22Rv1 (cell line): ENCODE measurements at regions not wholly inside any gene's neighbourhood (a gene's known extent, or its start where the extent isn't known, plus 50 kb on each side); places are given as distances from the start of the nearest gene placed in this dataset.
"Not testable (repeated sequence)": the region's sequence is repeated elsewhere in the genome, so short reads cannot be mapped to it uniquely, and the experiment has no call there.

ENCODE experiments used
- H3K27ac ChIP-seq: fragments of 450-650 bp; 2 replicates; pipeline ENCODE4 v1.5.1; 2017
- ZFX ChIP-seq: fragments of 450-650 bp; IDR thresholded peaks from 2 replicates; pipeline ENCODE4 v1.6.1; 2017; ENCODE audit warnings: antibody characterized with exemption, borderline replicate concordance
- TF ChIP-seq, protein P1 (sequence below): fragments of 450-650 bp; IDR thresholded peaks from 2 replicates; pipeline ENCODE4 v1.5.1; 2017; ENCODE audit warnings: mild to moderate bottlenecking

DNA sequence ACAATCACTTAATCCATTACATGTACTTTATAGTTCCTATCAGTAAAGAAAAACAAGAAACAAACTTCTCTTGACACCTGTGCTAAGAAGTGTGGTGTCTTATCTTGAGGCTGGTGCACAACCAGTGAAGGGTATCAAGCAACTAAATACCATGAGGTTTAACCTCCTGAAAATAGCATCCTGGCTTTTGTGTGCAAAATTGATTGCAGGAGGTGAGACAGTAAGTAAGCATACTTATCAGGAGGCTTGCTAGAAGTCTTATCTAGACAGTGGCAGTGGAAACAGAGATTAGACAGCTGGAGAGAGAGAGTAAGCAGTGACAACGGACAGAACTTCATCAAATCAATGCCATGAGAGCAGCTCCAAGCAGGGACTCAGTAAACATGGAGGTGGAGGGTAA is 730.3 kb downstream of the DNAH5 start:
- TF ChIP-seq ZFX: no peak
- TF ChIP-seq, protein P1, sequence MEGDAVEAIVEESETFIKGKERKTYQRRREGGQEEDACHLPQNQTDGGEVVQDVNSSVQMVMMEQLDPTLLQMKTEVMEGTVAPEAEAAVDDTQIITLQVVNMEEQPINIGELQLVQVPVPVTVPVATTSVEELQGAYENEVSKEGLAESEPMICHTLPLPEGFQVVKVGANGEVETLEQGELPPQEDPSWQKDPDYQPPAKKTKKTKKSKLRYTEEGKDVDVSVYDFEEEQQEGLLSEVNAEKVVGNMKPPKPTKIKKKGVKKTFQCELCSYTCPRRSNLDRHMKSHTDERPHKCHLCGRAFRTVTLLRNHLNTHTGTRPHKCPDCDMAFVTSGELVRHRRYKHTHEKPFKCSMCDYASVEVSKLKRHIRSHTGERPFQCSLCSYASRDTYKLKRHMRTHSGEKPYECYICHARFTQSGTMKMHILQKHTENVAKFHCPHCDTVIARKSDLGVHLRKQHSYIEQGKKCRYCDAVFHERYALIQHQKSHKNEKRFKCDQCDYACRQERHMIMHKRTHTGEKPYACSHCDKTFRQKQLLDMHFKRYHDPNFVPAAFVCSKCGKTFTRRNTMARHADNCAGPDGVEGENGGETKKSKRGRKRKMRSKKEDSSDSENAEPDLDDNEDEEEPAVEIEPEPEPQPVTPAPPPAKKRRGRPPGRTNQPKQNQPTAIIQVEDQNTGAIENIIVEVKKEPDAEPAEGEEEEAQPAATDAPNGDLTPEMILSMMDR: no peak
- no peak overlapping the region for H3K27ac ChIP-seq

DNA sequence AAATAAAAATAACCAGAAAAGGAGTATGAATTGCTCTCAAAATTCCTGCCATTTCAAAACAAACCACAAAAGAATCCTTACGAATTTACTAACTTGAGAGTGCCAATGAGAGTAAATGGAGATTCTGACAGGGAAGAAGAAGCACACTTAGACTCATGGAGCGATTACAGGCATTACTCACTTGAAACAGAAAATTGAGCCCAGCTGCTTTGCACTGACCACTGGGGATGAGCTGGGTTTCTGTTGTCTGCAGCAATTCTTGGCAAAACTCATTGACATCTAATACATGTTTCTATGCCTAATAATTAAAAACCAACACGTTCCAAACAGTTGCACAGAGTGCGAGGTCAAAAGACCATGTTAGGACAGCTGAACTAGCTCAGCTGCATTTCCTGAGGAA is 731.6 kb downstream of the DNAH5 start:
- TF ChIP-seq, protein P1: no peak
- TF ChIP-seq ZFX: no peak
- H3K27ac ChIP-seq: no peak overlapping the region

DNA sequence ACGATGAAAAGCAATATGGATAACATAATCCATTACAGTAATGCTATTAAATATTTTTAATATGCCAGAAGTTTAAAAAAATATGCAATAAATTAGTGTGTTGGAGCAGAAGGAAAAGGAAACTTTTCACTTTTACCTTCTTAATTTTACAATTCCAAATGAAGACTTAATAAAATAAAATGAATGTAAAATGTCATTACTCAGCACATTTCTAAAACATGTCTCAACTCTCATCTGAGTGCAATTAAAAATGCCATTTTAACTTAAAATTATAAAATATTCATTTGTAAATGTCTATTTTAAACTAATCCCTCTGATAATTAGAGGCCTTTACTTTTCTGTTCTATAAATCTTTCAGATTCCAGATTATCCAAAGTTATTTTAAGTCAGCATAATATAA is 733.4 kb downstream of the DNAH5 start:
- no peak overlapping the region for H3K27ac ChIP-seq
- TF ChIP-seq, protein P1: no peak
- no peak for TF ChIP-seq ZFX

DNA sequence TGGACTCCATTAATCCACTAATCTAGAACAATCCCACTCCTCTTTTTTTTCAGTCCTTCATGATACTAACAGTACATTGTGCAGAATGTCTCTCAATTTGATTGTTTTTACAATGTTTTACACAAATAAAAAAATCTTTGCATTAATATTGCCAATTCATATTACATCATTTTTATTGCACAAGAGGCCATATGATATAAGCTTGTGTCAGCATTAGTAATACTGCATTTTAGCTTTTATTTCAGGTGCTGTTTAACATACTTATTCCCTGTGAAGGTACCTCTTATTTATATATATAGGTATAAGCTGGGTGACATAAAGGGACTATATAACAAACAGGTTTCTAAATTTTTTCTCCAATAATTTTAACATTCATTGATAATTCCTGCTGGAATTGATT is 737.4 kb downstream of the DNAH5 start:
- TF ChIP-seq, protein P1: no peak
- TF ChIP-seq ZFX: no peak
- H3K27ac ChIP-seq: no peak overlapping the region

DNA sequence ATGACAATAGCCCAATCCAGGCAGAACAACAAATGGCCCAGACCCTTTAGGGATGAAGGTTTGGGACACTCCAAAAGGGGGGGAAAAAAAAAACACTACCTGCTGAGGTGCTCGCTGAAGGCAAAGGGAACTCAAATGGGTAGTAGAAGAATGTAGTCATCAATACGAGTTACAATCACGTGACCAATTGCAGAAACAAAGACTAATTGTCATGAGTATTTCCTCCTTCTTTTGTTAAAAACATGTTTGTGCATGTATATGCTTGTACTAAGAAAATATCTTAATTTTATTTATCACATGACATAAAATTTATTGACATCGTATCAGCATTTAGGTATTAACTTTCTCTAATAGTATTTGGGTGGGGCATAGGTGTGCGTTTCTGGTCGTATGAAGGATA is 743.5 kb downstream of the DNAH5 start:
- no peak overlapping the region for H3K27ac ChIP-seq
- TF ChIP-seq ZFX: no peak
- TF ChIP-seq, protein P1: no peak

DNA sequence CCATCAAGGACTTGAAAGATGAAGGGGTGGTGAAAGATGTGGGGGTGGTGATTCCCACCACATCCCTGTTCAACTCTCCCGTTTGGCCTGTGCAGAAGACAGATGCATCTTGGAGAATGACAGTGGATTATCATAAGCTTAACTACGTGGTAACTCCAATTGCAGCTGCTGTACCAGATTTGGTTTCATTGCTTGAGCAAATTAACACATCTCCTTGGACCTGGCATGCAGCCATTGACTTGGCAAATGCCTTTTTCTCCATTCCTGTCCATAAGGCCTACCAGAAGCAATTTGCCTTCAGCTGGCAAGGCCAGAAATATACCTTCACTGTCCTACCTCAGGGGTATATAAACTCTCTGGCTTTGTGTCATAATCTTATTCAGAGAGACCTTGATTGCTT is 746.3 kb downstream of the DNAH5 start:
- not testable (repeated sequence) for H3K27ac ChIP-seq

DNA sequence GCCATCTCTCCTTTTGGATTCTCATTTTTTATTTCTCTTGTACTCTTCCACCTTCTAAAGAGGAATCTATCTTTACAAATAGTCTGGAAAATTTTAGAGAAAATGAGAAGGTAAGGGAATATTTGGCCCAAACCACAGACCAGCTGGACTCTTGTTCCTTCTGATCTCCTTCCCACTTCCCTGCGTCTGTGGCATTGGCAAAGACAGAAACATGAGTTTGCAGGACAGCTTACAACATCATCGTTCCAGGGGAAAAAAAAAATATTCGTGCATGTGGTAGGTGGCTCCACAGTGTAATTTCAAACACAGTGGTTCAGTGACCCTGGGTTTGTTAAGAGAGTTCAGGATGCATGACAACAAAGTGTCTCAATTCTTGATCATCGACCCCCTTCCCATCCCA is 755.0 kb downstream of the DNAH5 start:
- TF ChIP-seq, protein P1: no peak
- no peak for TF ChIP-seq ZFX
- H3K27ac ChIP-seq: no peak overlapping the region

DNA sequence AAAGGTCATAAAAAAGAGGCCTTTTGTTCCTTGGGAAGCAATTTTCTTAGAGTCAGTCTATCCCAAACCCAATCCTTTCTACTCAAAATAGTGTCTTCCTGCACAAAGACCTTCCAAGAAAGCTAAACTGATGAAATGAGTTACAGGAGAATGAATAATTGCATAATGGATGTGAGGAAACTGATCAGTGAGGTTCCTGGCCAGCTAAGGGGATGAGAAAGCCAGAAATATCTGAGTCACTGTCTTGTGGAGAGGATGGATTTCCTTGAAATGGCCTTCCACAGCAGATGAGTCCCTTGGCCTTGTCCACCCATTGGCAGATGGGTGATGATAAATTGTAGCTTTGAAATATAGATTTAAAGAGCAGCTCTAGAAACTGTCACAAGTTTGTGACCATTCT is 756.1 kb downstream of the DNAH5 start:
- TF ChIP-seq ZFX: no peak
- TF ChIP-seq, protein P1: no peak

More for the DNA sequence above, 756.1 kb downstream of the DNAH5 start:
- no peak overlapping the region for H3K27ac ChIP-seq
